DOHH2 (cell line): ENCODE measurements at regions not wholly inside any gene's neighbourhood (a gene's known extent, or its start where the extent isn't known, plus 50 kb on each side); places are given as distances from the start of the nearest gene placed in this dataset.

Experiments used
- H3F3A ChIP-seq: fragments of 200-600 bp; sonication (generic), shearing (Covaris generic); 2 replicates; pipeline ENCODE4 v1.6.0; 2016; ENCODE audit warnings: antibody characterized with exemption, mild to moderate bottlenecking; ENCODE audit not compliant: control insufficient read depth, insufficient read depth
- H3K27ac ChIP-seq: fragments of 200-600 bp; sonication (generic); 2 replicates; pipeline ENCODE4 v1.5.1; 2014; ENCODE audit warnings: low read depth, mild to moderate bottlenecking, low read length, moderate library complexity
- H3K27me3 ChIP-seq: fragments of 200-600 bp; sonication (generic); 2 replicates; pipeline ENCODE4 v1.6.1; 2014; ENCODE audit warnings: mild to moderate bottlenecking, low read length, mixed read lengths; ENCODE audit not compliant: control insufficient read depth
- H3K36me3 ChIP-seq: fragments of 200-600 bp; sonication (generic); 2 replicates; pipeline ENCODE4 v1.6.1; 2014; ENCODE audit warnings: mild to moderate bottlenecking, low read length, moderate library complexity, mixed read lengths; ENCODE audit not compliant: control insufficient read depth
- H3K4me1 ChIP-seq: fragments of 200-600 bp; sonication (generic); 2 replicates; pipeline ENCODE4 v1.6.1; 2014; ENCODE audit warnings: mild to moderate bottlenecking, low read length, mixed read lengths; ENCODE audit not compliant: control insufficient read depth
- H3K4me2 ChIP-seq: fragments of 200-600 bp; sonication (generic); 2 replicates; pipeline ENCODE4 v1.6.0; 2014; ENCODE audit warnings: mild to moderate bottlenecking, low read length, moderate library complexity
- H3K4me3 ChIP-seq: fragments of 200-600 bp; sonication (generic); 2 replicates; pipeline ENCODE4 v1.5.1; 2014; ENCODE audit warnings: mild to moderate bottlenecking, low read length, mixed read lengths
- H3K79me2 ChIP-seq: fragments of 200-600 bp; sonication (generic); 2 replicates; pipeline ENCODE4 v1.6.1; 2014; ENCODE audit warnings: mild to moderate bottlenecking, low read length, mixed read lengths; ENCODE audit not compliant: control insufficient read depth
- H3K9me2 ChIP-seq: fragments of 200-600 bp; sonication (generic); replicated peaks from 2 replicates; pipeline ENCODE4 v1.6.1; 2014; ENCODE audit warnings: mild to moderate bottlenecking, low read length, mixed read lengths; ENCODE audit not compliant: control insufficient read depth
- H3K9me3 ChIP-seq: fragments of 200-600 bp; sonication (generic); 2 replicates; pipeline ENCODE4 v1.6.1; 2014; ENCODE audit warnings: antibody characterized with exemption, low read length, mixed read lengths; ENCODE audit not compliant: control insufficient read depth, insufficient read depth
- H4K20me1 ChIP-seq: fragments of 200-600 bp; sonication (generic); 2 replicates; pipeline ENCODE4 v1.6.0; 2014; ENCODE audit warnings: low read depth, mild to moderate bottlenecking, antibody characterized with exemption, low read length, moderate library complexity; ENCODE audit not compliant: control insufficient read depth, insufficient read depth
- EZH2phosphoT487 ChIP-seq: fragments of 200-600 bp; sonication (generic); IDR thresholded peaks from 2 replicates; pipeline ENCODE4 v1.6.1; 2017; ENCODE audit warnings: borderline replicate concordance, mild to moderate bottlenecking, antibody characterized with exemption, low read length, moderate library complexity, mixed read lengths
- TF ChIP-seq, protein P1 (sequence below): fragments of 200-600 bp; sonication (generic); IDR thresholded peaks from one replicate; pipeline ENCODE4 v1.5.1; 2014; ENCODE audit warnings: antibody characterized with exemption, mild to moderate bottlenecking, low read depth, low read length; ENCODE audit not compliant: poor library complexity, severe bottlenecking

DNA sequence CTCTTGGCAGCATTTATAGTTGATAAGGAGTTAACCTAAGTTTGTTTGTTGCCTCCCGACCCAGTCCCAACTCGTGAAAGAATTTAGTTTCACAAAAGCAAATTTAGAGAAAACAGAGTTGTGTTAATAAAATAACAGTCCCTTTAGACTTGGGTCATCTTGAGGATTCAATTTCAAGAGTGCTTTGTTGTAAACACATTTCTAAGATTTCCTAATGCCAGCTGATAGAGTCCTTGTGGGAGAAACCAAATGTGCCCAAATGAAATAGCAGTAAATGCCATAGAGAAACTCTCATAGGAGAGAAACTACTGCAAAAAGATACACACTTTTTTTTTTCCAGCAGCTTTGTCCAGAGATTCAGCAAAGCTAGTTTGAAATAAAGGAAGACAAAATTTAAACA is 211.3 kb upstream of the BMPER start:
- Histone ChIP-seq H3K27ac (no peak overlapping the region), H3K4me2 (no peak overlapping the region), H3K9me2 (no peaks in the 10 kb centered on the region), H3K4me1 (no peaks in the 10 kb centered on the region), H3K79me2 (no peaks in the 10 kb centered on the region), H3K27me3 (no peaks in the 10 kb centered on the region), H3F3A (no peaks in the 10 kb centered on the region), H3K36me3 (no peaks in the 10 kb centered on the region), H3K4me3 (no peak overlapping the region), H4K20me1 (no peaks in the 10 kb centered on the region), H3K9me3 (peaks cover 10% of the 10 kb centered on the region)
- TF ChIP-seq, protein P1, sequence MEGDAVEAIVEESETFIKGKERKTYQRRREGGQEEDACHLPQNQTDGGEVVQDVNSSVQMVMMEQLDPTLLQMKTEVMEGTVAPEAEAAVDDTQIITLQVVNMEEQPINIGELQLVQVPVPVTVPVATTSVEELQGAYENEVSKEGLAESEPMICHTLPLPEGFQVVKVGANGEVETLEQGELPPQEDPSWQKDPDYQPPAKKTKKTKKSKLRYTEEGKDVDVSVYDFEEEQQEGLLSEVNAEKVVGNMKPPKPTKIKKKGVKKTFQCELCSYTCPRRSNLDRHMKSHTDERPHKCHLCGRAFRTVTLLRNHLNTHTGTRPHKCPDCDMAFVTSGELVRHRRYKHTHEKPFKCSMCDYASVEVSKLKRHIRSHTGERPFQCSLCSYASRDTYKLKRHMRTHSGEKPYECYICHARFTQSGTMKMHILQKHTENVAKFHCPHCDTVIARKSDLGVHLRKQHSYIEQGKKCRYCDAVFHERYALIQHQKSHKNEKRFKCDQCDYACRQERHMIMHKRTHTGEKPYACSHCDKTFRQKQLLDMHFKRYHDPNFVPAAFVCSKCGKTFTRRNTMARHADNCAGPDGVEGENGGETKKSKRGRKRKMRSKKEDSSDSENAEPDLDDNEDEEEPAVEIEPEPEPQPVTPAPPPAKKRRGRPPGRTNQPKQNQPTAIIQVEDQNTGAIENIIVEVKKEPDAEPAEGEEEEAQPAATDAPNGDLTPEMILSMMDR: no peak
- TF ChIP-seq EZH2phosphoT487: no peak

DNA sequence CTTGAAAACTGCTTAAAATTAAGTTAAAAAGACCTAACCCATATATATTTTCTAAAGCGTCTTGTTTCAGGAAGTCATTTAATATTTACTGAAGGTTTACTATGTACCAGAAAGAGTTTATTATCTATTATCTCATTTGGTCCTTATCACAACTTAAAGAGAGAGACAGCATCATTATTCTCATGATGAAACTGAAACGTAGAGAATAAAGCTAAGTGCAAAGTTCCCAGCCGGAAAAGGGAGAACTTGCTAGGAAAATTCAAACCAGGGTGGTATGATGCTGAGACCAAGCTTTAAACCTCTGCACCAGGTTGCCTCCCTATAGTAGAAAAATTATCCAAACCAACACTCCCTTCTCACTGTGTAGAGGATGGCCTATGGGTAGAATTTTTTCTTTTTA is 207.7 kb upstream of the BMPER start:
- TF ChIP-seq, protein P1: no peak
- TF ChIP-seq EZH2phosphoT487: no peak
- no peaks in the 10 kb centered on the region for H3F3A ChIP-seq
- no peaks in the 10 kb centered on the region for H3K79me2 ChIP-seq
- H3K27me3 ChIP-seq: no peaks in the 10 kb centered on the region
- H3K36me3 ChIP-seq: no peaks in the 10 kb centered on the region
- peaks cover 17% of the 10 kb centered on the region; the same call in 1 of the 2 replicates for H3K9me3 ChIP-seq
- H3K4me2 ChIP-seq: no peak overlapping the region
- no peak overlapping the region for H3K27ac ChIP-seq
- H4K20me1 ChIP-seq: no peaks in the 10 kb centered on the region
- no peak overlapping the region for H3K4me3 ChIP-seq
- no peaks in the 10 kb centered on the region for H3K4me1 ChIP-seq
- no peaks in the 10 kb centered on the region for H3K9me2 ChIP-seq

DNA sequence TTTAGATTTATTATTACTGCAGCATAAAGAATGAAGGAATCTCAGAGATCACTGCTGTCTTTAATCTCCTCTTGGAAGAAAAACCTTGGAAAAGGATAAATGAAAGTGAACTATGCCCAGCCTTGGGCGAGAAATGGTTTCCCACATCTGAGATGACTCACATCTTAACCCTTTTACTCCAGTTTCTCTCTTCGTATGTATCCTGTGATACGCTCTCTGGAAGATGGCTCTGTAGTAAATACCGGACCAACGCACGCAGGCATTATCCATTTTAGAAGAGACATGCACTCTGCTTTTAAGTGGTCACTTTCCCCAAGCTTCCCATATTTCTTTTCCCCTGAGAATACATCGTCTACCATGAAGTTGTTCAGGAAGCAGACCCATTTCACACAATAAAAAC is 207.3 kb upstream of the BMPER start:
- Histone ChIP-seq H3K4me2 (no peak overlapping the region), H4K20me1 (no peaks in the 10 kb centered on the region), H3F3A (no peaks in the 10 kb centered on the region), H3K27me3 (no peaks in the 10 kb centered on the region), H3K27ac (no peak overlapping the region), H3K4me1 (no peaks in the 10 kb centered on the region), H3K9me3 (peaks cover 17% of the 10 kb centered on the region; the same call in 1 of the 2 replicates), H3K9me2 (no peaks in the 10 kb centered on the region), H3K36me3 (no peaks in the 10 kb centered on the region), H3K79me2 (no peaks in the 10 kb centered on the region), H3K4me3 (no peak overlapping the region)
- TF ChIP-seq, protein P1: no peak
- TF ChIP-seq EZH2phosphoT487: no peak
